Ecto neural progenitor cell (in vitro differentiated cells): ENCODE measurements at regions not wholly inside any gene's neighbourhood (a gene's known extent, or its start where the extent isn't known, plus 50 kb on each side); places are given as distances from the start of the nearest gene placed in this dataset.

ENCODE experiments used
- DNase-seq: peaks from one replicate; pipeline ENCODE4 v3.0.0-alpha.2; 2018; ENCODE audit warnings: low spot score

DNA sequence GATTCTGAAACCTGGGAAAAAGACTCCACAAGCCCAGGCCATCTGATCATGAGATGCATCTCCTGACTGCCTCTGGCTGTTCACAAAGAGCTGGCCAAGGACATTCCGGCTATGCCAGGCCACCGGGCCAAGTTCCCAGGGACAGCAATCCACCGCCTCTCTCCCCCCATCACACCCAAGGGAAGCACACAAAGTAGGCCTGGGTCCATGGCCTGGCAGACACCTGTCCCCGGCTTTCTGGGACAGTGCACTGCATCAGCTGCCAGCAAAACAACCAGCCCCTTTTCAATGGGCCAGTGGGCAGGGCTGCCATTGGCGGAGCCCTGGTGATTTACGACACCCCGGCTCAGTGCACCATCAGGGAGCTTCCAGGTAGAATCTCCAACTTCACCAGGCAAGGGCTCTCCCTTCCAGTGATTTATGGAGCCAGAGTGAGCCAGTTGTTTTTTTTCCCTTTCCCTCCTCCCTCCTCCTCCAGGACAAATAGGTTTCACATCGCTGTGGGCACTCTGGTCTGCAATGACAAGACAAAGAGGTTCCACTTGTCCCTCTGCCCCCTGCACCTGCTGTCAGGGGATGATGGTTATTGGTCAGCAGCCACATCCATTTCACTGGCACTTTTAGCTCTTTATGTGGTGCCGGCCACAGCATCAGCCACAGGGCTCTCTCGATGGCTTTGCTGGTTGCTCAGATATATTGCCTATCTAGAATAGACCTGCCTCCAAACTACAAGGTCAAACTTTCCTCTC lies 149.6 kb downstream of the SLC38A6 start:
- no peak for DNase-seq

DNA sequence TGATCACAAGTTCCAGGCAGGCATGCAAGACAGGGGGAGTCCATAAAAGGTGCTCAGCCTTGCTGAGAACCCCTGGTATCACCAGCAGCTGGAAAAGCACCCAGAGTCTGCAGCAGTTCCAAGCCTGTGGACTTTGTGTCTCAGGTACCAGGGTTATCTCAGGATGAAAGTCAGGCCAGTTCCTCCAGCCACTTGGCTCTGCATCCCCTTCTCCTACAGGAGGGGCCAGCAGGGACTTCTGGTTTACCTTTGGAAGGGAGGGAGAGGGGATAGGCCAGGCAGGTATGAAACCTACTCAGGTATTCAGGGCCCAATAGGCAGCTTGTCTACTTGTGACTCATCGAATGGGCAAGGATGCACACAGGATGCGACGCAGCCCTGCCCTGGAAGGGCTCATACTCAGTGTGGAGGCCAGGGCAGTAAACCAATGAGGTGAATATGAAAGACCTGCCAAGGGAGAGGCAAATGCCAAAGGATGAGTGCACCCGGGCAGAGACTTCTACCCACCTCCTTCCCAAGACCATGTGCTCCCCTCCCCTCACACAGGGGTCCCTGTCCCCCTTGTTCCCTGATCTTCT lies 148.2 kb downstream of the SLC38A6 start:
- DNase-seq = no peak

DNA sequence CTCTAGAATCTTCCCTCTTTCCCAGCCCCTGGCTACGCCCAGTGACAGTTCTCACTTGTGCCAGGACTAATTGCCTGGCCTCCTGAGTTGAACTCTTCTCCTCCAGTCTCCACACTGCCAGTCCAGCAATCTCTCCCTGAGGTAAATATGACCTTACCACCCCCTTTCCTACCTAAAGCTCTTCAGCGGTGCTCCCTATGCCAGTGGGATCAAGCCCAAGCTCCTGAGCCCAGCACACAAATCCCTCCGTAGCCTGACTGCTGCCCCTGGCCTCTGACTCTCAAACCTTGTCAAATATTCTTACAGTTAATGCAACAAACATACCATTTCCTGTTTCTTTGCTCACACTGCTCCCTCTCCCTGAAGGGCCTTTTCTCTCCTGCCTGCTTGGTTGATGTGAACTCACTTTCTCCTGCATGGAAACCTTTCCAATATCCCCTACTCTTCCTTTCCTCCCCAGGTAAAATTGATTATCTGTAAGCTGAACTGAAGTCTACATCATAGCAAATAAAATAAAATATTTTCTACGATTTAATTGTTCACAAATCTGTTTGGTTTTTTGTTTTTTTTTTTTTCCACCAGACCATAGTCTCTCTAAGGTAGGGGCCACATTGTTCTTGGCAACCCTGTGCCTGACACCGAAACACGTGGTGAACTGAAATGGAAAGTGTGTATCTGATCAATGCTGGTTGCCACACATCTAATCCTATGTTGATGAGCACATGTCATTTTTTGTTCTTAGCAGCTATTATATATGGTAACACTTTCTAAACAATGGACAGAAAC lies 147.5 kb downstream of the SLC38A6 start:
- DNase-seq = no peak

DNA sequence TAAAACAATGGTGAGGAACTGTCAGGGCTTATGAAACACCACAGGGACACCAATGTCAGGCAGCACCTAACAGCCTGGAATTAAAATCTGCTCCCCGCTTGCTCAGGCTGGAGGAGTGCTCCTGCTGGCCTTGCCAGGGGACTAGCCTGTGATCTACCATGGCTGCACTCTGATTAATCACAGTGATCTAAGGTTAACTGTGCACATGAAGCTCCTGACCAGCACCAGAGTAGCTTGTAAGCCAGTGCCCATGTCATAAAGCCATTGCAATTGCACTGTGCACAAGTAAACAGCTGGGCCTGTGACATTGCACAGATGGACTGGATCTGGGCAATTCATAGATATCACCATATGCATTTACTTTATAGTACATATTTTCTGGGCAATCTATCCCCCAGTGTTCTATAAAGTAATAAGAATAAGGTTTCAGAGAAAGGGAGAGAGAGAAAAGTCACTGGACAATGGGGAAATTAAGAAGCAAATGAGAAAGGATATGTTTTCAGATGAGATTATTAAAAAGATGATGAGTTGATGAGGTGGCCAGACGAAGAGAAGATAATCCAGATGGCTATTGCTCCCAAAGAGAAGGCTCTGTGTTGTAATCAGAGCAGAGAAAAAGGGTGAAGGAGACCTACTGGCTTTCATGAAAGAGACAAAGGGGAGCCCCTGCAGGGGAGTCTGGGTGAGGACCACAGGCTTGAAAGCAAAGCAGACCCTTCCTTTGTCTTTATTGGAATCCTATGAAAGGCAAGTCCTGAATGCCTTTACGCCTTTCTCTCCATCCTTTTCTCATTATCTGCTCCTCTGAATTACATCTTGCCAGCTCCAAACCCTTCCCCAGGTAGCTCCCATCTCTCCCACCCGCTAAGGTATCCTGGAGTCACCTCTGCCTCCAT lies 145.8 kb downstream of the SLC38A6 start:
- DNase-seq = no peak

- no peak for DNase-seq
These were observed 145.0 kb downstream of the SLC38A6 start for GRCh38 chr14:61125867-61126572.

DNA sequence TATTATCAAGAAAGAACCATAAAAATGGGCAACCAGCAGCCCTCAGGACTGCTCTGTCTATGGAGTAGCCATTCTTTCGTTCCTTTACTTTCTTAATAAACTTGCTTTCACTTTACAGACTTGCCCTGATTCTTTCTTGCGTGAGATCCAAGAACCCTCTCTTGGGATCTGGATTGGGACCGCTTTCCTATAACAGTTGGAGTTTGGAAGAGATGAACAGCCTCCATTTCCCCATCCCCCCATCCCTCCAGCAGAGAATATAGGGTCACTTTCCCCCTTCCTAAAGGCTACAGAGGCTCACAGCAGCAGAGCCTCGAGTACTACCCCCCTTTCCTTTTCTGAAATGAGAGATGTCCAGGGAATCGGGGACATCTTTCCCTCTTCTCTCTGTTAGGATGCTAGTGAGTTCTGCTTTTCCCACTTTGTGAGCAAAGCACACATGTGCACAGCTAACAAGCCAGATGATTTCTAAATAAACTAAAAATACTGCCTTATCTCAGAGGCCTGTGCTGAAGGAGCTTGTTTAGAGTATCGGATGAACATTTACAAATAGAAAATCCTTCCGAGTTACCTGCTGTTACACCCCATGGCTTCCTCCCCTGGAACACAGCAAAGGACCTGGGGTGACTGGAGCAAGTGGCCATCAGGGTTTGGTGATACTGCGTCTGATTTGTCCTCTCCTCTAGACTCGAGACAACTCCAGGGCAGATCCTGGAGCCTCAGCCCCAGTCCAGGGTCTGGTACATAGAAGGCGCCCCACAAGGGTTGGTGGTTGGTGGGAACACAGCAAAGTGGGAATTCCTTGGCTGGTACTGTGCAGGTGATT lies 144.2 kb downstream of the SLC38A6 start:
- DNase-seq = no peak

- DNase-seq = no peak
These were observed 141.8 kb downstream of the SLC38A6 start for GRCh38 chr14:61122862-61123261.

DNA sequence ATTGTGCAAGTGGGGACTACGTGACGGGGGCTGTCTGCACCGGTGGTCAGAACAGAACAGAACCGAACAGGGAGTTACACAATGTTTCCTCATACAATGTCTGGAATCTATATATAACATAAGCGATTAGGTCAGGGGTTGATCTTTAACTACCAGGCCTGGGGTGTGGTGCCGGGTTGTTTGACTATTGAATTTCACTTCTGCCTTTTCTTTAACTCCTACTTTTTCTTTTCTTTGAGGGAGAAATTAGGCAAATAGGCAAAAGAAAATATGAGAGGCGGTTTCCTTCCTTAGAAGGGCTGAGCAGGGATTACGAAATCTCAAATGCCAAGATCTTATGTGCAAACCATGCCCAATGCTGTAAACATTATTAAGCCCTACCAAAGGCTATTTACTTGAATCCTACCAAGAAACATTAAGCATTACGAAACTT lies 140.3 kb downstream of the SLC38A6 start:
- no peak for DNase-seq

GRCh38 chr14:61120576-61120975 lies 139.5 kb downstream of the SLC38A6 start:
- DNase-seq = no peak

DNA sequence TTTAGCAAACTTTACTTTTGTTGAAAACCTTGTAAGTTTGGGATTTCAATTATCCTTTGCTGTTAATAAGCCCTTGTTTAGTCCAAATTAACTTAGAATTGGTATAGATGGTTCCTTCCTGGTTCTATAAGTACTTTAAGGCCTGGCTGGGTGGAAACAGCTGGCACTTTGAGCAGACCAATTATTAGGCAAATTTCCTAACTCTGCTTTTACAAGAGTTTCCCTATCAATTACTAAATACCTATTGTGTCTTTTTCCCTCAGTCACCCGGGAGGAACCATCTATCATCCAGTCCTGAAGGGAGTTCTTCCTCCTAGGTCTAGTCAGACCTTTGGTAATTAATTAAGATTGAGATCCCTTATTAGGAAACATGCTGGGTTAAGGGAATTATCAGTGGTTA lies 138.0 kb downstream of the SLC38A6 start:
- DNase-seq = no peak

DNA sequence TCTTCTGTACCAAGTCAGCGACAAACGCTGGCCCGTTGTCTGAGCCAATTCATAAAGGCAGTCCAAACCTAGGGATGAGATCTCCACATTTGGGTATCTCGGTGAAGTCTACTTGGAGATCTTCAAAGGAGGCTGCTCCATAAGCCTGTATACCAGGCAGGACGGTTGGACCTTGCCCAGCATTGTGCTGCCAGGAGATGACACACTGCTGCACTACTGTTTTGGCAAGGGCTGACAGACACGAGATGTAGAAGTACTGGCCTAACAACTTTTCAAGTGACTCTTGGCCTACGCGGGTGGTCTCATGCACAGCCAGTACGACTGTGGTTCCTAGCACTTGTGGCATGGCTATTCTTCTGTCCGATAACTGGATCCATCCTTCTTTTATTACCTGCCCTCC lies 135.3 kb downstream of the SLC38A6 start:
- no peak for DNase-seq

DNA sequence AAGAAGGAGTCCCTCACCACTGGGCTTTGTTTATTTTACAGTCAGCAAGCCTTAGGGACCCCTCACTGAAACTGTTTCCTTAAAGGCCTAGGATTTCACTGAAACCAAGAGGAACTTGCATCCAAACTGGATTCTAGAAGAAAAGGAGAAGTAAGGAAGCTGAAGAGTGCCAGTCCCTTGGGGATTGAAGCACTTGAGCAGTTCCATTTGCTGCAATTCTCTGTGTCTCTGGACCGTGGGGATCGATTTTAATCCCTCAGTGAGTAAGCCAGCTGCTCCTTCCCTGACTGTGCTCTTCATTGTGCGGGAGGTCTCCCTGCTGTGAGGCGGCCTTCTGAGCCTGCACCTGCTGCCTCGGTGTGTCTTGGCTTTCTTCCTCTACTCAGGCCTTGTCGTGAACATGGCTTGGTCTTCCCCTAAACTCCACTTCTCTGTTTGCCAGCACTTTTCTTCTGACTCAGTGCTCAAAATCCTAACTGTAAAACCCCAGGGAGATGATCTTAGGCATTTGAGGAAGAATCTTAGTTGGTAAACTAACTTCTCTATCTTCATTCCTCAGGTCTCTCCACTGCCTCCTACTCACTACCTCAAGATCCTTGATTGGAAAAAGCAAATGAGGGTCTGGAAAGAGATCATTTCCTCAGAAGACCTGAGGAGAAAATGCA lies 132.6 kb downstream of the SLC38A6 start:
- no peak for DNase-seq

- no peak for DNase-seq
These were observed 131.5 kb downstream of the SLC38A6 start for GRCh38 chr14:61112506-61112905.

GRCh38 chr14:61111731-61112130 lies 130.7 kb downstream of the SLC38A6 start:
- no peak for DNase-seq

DNA sequence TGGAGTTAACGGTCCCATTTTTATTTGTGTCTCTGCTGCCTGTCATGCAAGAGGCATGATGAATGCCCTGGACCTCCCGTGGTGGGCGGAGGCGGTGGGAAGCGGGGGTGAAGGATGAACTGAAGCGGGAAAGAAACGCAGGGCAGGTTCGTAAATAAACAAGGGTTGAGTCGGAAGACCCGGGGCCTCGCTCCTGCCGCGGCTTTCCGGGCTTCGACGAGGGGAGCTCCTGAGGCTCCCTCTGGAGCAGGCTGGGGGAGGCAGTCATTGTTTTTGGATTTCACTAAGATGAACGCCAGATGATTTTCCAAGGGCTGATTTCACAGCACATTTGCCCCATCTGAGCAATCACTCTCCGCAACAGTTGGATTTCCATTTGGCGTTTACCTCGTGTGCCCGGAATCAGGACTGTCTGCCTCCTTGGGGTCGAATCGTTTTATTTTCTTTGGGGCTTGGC lies 130.2 kb downstream of the SLC38A6 start:
- DNase-seq = peak; percentile 38

DNA sequence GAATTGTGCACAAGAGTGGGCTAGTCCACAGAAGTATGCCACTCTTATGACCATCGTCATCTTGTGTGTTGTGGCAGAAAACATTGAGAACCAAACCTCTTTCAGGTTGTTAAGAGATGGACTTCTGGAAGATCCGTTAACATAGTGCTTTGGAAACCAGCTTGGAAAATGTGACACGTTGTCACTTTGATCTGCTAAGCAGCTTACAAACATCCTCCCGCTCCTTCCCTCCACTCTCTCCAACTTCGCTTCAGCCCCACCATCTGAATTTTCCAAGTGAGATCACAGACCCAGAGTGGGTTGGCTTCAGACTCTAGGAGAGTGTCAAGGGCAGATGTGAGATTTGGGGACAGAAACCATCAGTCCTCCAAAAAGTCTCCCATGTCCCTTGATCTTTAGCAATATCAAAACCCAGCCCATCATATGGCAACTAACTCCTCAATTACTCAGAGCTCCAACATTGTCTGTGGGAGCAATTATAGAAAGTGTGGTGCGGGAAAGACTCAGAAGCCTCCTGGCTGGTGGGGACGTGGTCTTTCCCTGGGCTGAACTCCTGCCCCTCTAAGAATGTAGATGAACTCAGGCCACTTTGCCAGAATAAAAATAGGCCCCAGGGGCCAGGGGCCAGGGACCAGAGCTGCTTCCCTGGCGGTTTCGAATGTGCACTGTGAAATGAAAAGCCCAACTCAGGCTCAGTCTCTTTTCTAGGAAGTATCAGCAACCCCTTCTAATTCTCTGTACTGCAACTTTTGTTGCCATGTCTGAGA lies 129.5 kb downstream of the SLC38A6 start:
- DNase-seq = peak; percentile 39

GRCh38 chr14:61109288-61109687 lies 128.2 kb downstream of the SLC38A6 start:
- no peak for DNase-seq

DNA sequence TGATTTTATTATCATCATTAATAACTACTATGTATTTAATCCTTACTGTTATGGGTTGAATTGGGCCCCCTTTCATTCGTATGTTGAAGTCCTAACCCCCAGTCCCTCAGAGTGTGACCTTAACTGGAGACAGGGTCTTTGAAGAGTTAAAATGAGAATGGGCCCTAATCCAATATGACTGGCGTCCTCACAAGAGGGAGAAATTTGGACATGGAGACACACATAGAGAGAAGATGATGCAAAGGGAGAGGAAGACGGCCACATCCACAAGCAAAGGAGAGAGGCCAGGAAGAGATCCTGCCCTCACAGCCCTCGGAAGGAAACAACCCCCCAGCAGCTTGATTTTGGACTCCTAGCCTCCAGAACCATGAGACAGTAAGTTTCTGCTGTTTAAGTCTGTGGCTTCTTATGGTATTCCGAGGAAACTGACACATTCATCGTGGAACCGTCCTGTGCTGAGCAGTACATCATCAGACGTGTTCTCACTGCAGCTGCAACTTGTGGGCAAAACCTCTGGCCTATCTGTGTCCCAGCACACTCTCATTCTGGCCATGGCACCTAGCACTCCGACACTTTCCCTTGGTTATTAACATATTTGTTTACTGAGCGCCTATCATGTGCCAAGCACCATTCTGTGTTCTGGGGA lies 127.6 kb downstream of the SLC38A6 start:
- DNase-seq = no peak
